SK-N-MC (cell line): ENCODE measurements at regions not wholly inside any gene's neighbourhood (a gene's known extent, or its start where the extent isn't known, plus 50 kb on each side); places are given as distances from the start of the nearest gene placed in this dataset.

Experiments
- DNase-seq: peaks from one replicate; pipeline ENCODE4 v3.0.0-alpha.2; 2011; ENCODE audit warnings: low read depth, low spot score
- H3K27ac ChIP-seq: fragments of 200-600 bp; sonication (generic); 2 replicates; pipeline ENCODE4 v1.5.1; 2016; ENCODE audit warnings: mixed run types
- H3K36me3 ChIP-seq: fragments of 200-600 bp; sonication (generic); 2 replicates; pipeline ENCODE4 v1.6.1; 2017; ENCODE audit warnings: antibody characterized with exemption, low read length, mixed read lengths; ENCODE audit not compliant: insufficient read depth
- H3K4me3 ChIP-seq: fragments of 200-600 bp; sonication (generic); 2 replicates; pipeline ENCODE4 v1.5.1; 2016
- H3K9ac ChIP-seq: fragments of 200-600 bp; sonication (generic); 2 replicates; pipeline ENCODE4 v1.8.0; 2017; ENCODE audit warnings: mixed run types, mixed read lengths; ENCODE audit not compliant: insufficient read length
- H3K9me3 ChIP-seq: fragments of 200-600 bp; sonication (generic); 2 replicates; pipeline ENCODE4 v1.6.1; 2017; ENCODE audit warnings: low read depth, mild to moderate bottlenecking, antibody characterized with exemption, low read length, moderate library complexity, mixed read lengths
- EZH2 ChIP-seq: fragments of 200-600 bp; sonication (generic); IDR thresholded peaks from one replicate; pipeline ENCODE4 v1.6.1; 2017; ENCODE audit warnings: antibody characterized with exemption
- FOXP2 ChIP-seq: optimal IDR thresholded peaks from 2 replicates; pipeline ENCODE3; 2011; ENCODE audit warnings: mild to moderate bottlenecking, moderate library complexity; ENCODE audit not compliant: insufficient read depth; ENCODE audit errors: extremely low read length, control extremely low read depth
- POLR2AphosphoS5 ChIP-seq: IDR thresholded peaks from 2 replicates; pipeline ENCODE4 v1.6.1; 2012; ENCODE audit warnings: mild to moderate bottlenecking, low read depth, low read length, borderline replicate concordance

- Histone ChIP-seq H3K9me3 (no peaks in the 10 kb centered on the region), H3K9ac (no peak overlapping the region), H3K4me3 (no peak overlapping the region), H3K36me3 (no peaks in the 10 kb centered on the region), H3K27ac (no peak overlapping the region)
- TF ChIP-seq EZH2 (no peak), FOXP2 (no peak), POLR2AphosphoS5 (no peak)
- DNase-seq = no peak
These were observed 55.1 kb downstream of the TTC6 start for GRCh38 chr14:37650356-37651037.

- H3K27ac ChIP-seq = no peak overlapping the region
- TF ChIP-seq FOXP2 (no peak), EZH2 (no peak), POLR2AphosphoS5 (no peak)
- no peaks in the 10 kb centered on the region for H3K36me3 ChIP-seq
- DNase-seq = no peak
- no peaks in the 10 kb centered on the region for H3K9me3 ChIP-seq
- no peak overlapping the region for H3K9ac ChIP-seq
- H3K4me3 ChIP-seq = no peak overlapping the region
These were observed 56.6 kb downstream of the TTC6 start for GRCh38 chr14:37652042-37652441.

- H3K9ac ChIP-seq = no peak overlapping the region
- no peak overlapping the region for H3K27ac ChIP-seq
- H3K4me3 ChIP-seq = no peak overlapping the region
- no peaks in the 10 kb centered on the region for H3K9me3 ChIP-seq
- no peak for TF ChIP-seq FOXP2
- TF ChIP-seq POLR2AphosphoS5 = no peak
- TF ChIP-seq EZH2 = no peak
- no peak for DNase-seq
- no peaks in the 10 kb centered on the region for H3K36me3 ChIP-seq
These were observed 60.0 kb downstream of the TTC6 start for GRCh38 chr14:37655418-37655817.

- no peak overlapping the region for H3K4me3 ChIP-seq
- TF ChIP-seq FOXP2 (no peak), EZH2 (no peak), POLR2AphosphoS5 (no peak)
- no peak overlapping the region for H3K27ac ChIP-seq
- no peak for DNase-seq
- no peak overlapping the region for H3K9ac ChIP-seq
- H3K36me3 ChIP-seq = no peaks in the 10 kb centered on the region
- H3K9me3 ChIP-seq = no peaks in the 10 kb centered on the region
These were observed 62.7 kb downstream of the TTC6 start for GRCh38 chr14:37658156-37658555.

- no peak overlapping the region for H3K27ac ChIP-seq
- H3K9ac ChIP-seq = no peak overlapping the region
- TF ChIP-seq FOXP2 = no peak
- no peak for TF ChIP-seq POLR2AphosphoS5
- no peak for TF ChIP-seq EZH2
- DNase-seq = no peak
- no peaks in the 10 kb centered on the region for H3K9me3 ChIP-seq
- no peaks in the 10 kb centered on the region for H3K36me3 ChIP-seq
- no peak overlapping the region for H3K4me3 ChIP-seq
These were observed 68.1 kb downstream of the TTC6 start for GRCh38 chr14:37663498-37663897.

- no peaks in the 10 kb centered on the region for H3K9me3 ChIP-seq
- no peak overlapping the region for H3K27ac ChIP-seq
- no peak overlapping the region for H3K9ac ChIP-seq
- no peaks in the 10 kb centered on the region for H3K36me3 ChIP-seq
- no peak overlapping the region for H3K4me3 ChIP-seq
- DNase-seq = no peak
- TF ChIP-seq FOXP2 (no peak), EZH2 (no peak), POLR2AphosphoS5 (no peak)
These were observed 70.0 kb downstream of the TTC6 start for GRCh38 chr14:37665479-37665878.

GRCh38 chr14:37665951-37666350, 70.5 kb downstream of the TTC6 start:
- H3K27ac ChIP-seq = no peak overlapping the region
- H3K9me3 ChIP-seq = no peaks in the 10 kb centered on the region
- no peak for TF ChIP-seq EZH2
- TF ChIP-seq POLR2AphosphoS5 = no peak
- TF ChIP-seq FOXP2 = no peak
- H3K9ac ChIP-seq = no peak overlapping the region
- H3K4me3 ChIP-seq = no peak overlapping the region
- no peaks in the 10 kb centered on the region for H3K36me3 ChIP-seq
- no peak for DNase-seq

- H3K27ac ChIP-seq = no peak overlapping the region
- H3K9me3 ChIP-seq = no peaks in the 10 kb centered on the region
- TF ChIP-seq POLR2AphosphoS5 (no peak), EZH2 (no peak), FOXP2 (no peak)
- no peak overlapping the region for H3K4me3 ChIP-seq
- H3K36me3 ChIP-seq = no peaks in the 10 kb centered on the region
- H3K9ac ChIP-seq = no peak overlapping the region
- no peak for DNase-seq
These were observed 73.2 kb downstream of the TTC6 start for GRCh38 chr14:37668646-37669045.

- Histone ChIP-seq H3K36me3 (no peaks in the 10 kb centered on the region), H3K27ac (no peak overlapping the region), H3K9ac (no peak overlapping the region), H3K4me3 (no peak overlapping the region), H3K9me3 (no peaks in the 10 kb centered on the region)
- DNase-seq = no peak
- TF ChIP-seq EZH2 = no peak
- no peak for TF ChIP-seq FOXP2
- no peak for TF ChIP-seq POLR2AphosphoS5
These were observed 73.8 kb downstream of the TTC6 start for GRCh38 chr14:37669242-37669641.
